SK-N-MC (cell line): ENCODE measurements at regions not wholly inside any gene's neighbourhood (a gene's known extent, or its start where the extent isn't known, plus 50 kb on each side); places are given as distances from the start of the nearest gene placed in this dataset.

ENCODE experiments used
- EZH2 ChIP-seq: fragments of 200-600 bp; sonication (generic); IDR thresholded peaks from one replicate; pipeline ENCODE4 v1.6.1; 2017; ENCODE audit warnings: antibody characterized with exemption
- FOXP2 ChIP-seq: optimal IDR thresholded peaks from 2 replicates; pipeline ENCODE3; 2011; ENCODE audit warnings: mild to moderate bottlenecking, moderate library complexity; ENCODE audit not compliant: insufficient read depth; ENCODE audit errors: extremely low read length, control extremely low read depth
- POLR2AphosphoS5 ChIP-seq: IDR thresholded peaks from 2 replicates; pipeline ENCODE4 v1.6.1; 2012; ENCODE audit warnings: mild to moderate bottlenecking, low read depth, low read length, borderline replicate concordance

DNA sequence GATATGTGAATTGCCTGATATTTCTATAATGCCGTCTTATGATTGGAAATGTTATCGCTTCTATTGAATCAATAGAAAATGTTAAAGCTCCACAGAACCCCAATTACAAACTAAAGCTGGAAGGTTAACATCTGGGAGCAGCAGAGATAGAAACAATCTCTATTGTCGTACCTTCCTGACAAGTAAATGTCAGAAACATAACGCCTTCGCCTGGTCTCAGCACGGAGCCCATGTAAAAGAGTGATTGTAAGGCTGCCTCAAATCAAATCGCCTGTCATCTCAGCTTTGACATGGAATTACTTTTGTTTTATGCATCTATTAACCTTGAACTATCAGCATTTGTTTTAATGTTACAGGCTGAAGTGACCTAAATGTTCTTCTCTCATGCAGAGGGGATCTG lies 885.9 kb upstream of the PIK3C3 start:
- TF ChIP-seq EZH2, result no peak
- TF ChIP-seq POLR2AphosphoS5, result no peak
- TF ChIP-seq FOXP2, result no peak
